Neutrophil (primary cell): ENCODE measurements at regions not wholly inside any gene's neighbourhood (a gene's known extent, or its start where the extent isn't known, plus 50 kb on each side); places are given as distances from the start of the nearest gene placed in this dataset.

Experiments used
- H3K27ac ChIP-seq: fragments of 200-600 bp; sonication (generic); 2 replicates; pipeline ENCODE4 v1.5.1; 2016; ENCODE audit warnings: mild to moderate bottlenecking, moderate library complexity
- H3K27me3 ChIP-seq: fragments of 200-600 bp; sonication (generic); 2 replicates; pipeline ENCODE4 v1.6.0; 2016; ENCODE audit warnings: mild to moderate bottlenecking
- H3K36me3 ChIP-seq: fragments of 200-600 bp; sonication (generic); 2 replicates; pipeline ENCODE4 v1.5.1; 2017
- H3K4me1 ChIP-seq, 2 experiments: fragments of 200-600 bp in 1 of 2; sonication (generic) in 1 of 2; 1 replicate in 1 of 2; 2 replicates in 1 of 2; pipeline versions ENCODE4 v1.5.1 to v1.6.1; 2013 to 2016; ENCODE audit warnings: low read depth in 1 of 2, low read length in 1 of 2, mild to moderate bottlenecking in 1 of 2, moderate library complexity in 1 of 2; ENCODE audit not compliant: control insufficient read depth in 1 of 2, insufficient read depth in 1 of 2
- H3K4me3 ChIP-seq, 2 experiments: fragments of 200-600 bp in 1 of 2; sonication (generic) in 1 of 2; 1 replicate in 1 of 2; 2 replicates in 1 of 2; pipeline ENCODE4 v1.5.1; 2013 to 2016; ENCODE audit warnings: low read depth in 1 of 2, low read length in 1 of 2, mild to moderate bottlenecking in 1 of 2, moderate library complexity in 1 of 2
- H3K9me3 ChIP-seq: fragments of 200-600 bp; sonication (generic); 2 replicates; pipeline ENCODE4 v1.5.1; 2016
- TF ChIP-seq, protein P1 (sequence below): fragments of 200-600 bp; sonication (generic); IDR thresholded peaks from 2 replicates; pipeline ENCODE4 v1.5.1; 2016; ENCODE audit warnings: antibody characterized with exemption

GRCh38 chr12:98042668-98043067, 472.7 kb upstream of the TMPO start:
- H3K4me3 ChIP-seq = no peak overlapping the region

GRCh38 chr12:98045395-98045794, 470.0 kb upstream of the TMPO start:
- TF ChIP-seq, protein P1, sequence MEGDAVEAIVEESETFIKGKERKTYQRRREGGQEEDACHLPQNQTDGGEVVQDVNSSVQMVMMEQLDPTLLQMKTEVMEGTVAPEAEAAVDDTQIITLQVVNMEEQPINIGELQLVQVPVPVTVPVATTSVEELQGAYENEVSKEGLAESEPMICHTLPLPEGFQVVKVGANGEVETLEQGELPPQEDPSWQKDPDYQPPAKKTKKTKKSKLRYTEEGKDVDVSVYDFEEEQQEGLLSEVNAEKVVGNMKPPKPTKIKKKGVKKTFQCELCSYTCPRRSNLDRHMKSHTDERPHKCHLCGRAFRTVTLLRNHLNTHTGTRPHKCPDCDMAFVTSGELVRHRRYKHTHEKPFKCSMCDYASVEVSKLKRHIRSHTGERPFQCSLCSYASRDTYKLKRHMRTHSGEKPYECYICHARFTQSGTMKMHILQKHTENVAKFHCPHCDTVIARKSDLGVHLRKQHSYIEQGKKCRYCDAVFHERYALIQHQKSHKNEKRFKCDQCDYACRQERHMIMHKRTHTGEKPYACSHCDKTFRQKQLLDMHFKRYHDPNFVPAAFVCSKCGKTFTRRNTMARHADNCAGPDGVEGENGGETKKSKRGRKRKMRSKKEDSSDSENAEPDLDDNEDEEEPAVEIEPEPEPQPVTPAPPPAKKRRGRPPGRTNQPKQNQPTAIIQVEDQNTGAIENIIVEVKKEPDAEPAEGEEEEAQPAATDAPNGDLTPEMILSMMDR = no peak
- no peaks in the 10 kb centered on the region for H3K36me3 ChIP-seq
- H3K4me1 ChIP-seq = no peaks in the 10 kb centered on the region
- no peaks in the 10 kb centered on the region for H3K27me3 ChIP-seq
- H3K27ac ChIP-seq = no peak overlapping the region
- no peak overlapping the region for H3K4me3 ChIP-seq
- no peaks in the 10 kb centered on the region for H3K9me3 ChIP-seq

More at GRCh38 chr12:98042668-98043067, 472.7 kb upstream of the TMPO start:
- Histone ChIP-seq H3K36me3 (no peaks in the 10 kb centered on the region), H3K27ac (no peak overlapping the region), H3K4me1 (no peaks in the 10 kb centered on the region), H3K27me3 (no peaks in the 10 kb centered on the region), H3K9me3 (no peaks in the 10 kb centered on the region)
- TF ChIP-seq, protein P1 = no peak

- TF ChIP-seq, protein P1 = no peak
- Histone ChIP-seq H3K27me3 (no peaks in the 10 kb centered on the region), H3K4me1 (no peaks in the 10 kb centered on the region), H3K4me3 (no peak overlapping the region), H3K9me3 (no peaks in the 10 kb centered on the region), H3K27ac (no peak overlapping the region), H3K36me3 (no peaks in the 10 kb centered on the region)
Observed at GRCh38 chr12:98048326-98048725, 467.1 kb upstream of the TMPO start.

GRCh38 chr12:98053202-98053601, 462.2 kb upstream of the TMPO start:
- TF ChIP-seq, protein P1 = no peak
- Histone ChIP-seq H3K27ac (no peak overlapping the region), H3K4me1 (no peaks in the 10 kb centered on the region), H3K36me3 (no peaks in the 10 kb centered on the region), H3K9me3 (no peaks in the 10 kb centered on the region), H3K4me3 (no peak overlapping the region), H3K27me3 (no peaks in the 10 kb centered on the region)

DNA sequence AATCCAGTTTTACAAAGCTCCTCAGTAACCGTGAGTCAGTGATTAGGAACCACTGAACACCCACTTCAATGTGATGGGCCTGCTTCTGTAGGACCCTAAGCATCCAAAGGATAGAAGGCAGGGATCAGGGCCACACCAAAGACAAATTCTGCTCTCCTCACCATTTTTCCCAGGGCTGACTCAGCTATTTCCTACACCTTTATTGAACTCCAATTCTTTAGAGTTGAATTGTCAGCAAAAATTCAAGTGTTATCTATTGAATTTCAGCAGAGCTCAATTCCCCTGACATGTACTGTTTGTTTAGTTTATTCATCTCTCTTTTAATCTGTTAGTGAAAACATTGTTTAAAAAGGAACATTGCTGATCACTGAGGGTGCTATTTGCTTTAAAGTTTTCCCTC, 457.7 kb upstream of the TMPO start:
- H3K36me3 ChIP-seq = no peaks in the 10 kb centered on the region
- no peak overlapping the region for H3K4me3 ChIP-seq
- no peak overlapping the region for H3K27ac ChIP-seq
- H3K9me3 ChIP-seq = no peaks in the 10 kb centered on the region
- H3K4me1 ChIP-seq = no peaks in the 10 kb centered on the region
- H3K27me3 ChIP-seq = no peaks in the 10 kb centered on the region
- TF ChIP-seq, protein P1 = no peak

DNA sequence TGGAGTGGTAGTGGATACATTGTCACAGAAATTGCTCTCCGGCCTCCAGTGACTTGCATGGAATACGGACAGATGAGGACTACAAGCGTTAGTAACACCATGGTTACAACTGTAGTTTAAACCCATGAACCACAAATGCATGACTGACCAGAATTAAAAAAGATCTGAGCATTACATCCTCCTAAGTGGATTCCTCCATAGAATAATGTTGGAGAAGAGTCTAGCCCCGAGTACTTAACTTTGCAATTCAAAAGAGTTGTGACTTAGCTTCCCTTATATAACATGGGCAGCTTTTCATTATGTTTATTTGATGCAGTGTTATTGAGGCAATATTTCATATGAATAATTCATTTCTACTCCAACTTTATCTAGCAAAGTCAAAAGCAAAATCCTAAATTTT, 457.2 kb upstream of the TMPO start:
- TF ChIP-seq, protein P1 = no peak
- Histone ChIP-seq H3K4me3 (no peak overlapping the region), H3K4me1 (no peaks in the 10 kb centered on the region), H3K27me3 (no peaks in the 10 kb centered on the region), H3K27ac (no peak overlapping the region), H3K9me3 (no peaks in the 10 kb centered on the region), H3K36me3 (no peaks in the 10 kb centered on the region)
